ENCODE measurements at regions not wholly inside any gene's neighbourhood (a gene's known extent, or its start where the extent isn't known, plus 50 kb on each side); places are given as distances from the start of the nearest gene placed in this dataset.

DNA sequence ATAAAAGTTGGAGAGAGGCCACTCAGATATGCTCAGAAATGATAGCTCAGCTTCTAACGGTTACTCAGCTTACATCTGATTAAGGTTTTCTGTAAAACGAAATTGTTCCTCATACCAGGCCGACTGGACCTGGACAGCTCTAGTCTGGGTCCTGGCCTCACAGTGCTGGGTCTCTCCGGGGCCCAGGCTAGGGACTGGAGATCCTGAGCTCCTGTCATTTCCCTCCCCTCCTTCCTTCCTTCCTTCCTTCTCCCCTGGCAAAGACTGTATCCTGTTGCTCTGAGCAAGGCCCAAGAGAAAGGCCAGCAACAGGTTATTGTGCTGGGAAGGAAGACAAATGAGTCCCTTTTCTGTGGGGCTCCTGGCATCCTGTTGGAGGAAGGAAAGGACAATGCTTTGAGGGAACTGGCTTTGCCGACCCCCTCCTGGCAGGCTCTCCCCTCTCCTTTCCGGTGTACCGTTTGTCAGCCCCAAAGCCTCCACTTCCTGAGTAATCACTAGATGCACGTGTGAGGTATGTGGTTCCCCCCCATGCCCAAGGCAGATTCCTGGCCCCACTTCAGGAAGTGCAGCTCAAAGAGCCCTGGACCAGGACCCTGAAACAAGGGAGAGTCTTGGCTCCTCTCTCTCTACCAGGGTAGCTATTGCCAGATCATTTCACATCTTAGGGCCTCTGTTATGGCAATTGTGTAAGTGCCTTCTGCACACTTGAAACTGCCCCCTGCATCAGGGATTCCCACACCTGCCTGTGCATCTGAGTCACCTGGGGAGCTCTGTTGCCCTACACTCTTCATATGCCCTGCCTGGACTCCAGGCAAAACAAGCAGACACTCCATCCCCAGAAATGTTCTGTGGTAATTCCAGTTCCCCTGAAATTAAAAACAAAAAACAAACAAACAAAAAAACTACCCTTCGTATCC is 212.7 kb upstream of the FGGY start:
- Histone ChIP-seq H3K9me3 (ENCODE audit: control insufficient read depth, low read length) (no peaks in the 10 kb centered on the region), H3K4me1 (ENCODE audit: control insufficient read depth, insufficient read depth, low read length, poor library complexity, severe bottlenecking) (no peaks in the 10 kb centered on the region), H3K4me3 (ENCODE audit: insufficient read depth, low read depth, low read length, poor library complexity, severe bottlenecking) (no peak overlapping the region), H3K27me3 (replicated peaks; ENCODE audit: control insufficient read depth, insufficient read depth, low read length, poor library complexity, severe bottlenecking) (no peaks in the 10 kb centered on the region), H3K36me3 (ENCODE audit: control insufficient read depth, insufficient read depth, low read length) (no peaks in the 10 kb centered on the region), H3K27ac (ENCODE audit: insufficient read depth, low read length, poor library complexity, severe bottlenecking) (no peak overlapping the region)
- DNase-seq = no peak

DNA sequence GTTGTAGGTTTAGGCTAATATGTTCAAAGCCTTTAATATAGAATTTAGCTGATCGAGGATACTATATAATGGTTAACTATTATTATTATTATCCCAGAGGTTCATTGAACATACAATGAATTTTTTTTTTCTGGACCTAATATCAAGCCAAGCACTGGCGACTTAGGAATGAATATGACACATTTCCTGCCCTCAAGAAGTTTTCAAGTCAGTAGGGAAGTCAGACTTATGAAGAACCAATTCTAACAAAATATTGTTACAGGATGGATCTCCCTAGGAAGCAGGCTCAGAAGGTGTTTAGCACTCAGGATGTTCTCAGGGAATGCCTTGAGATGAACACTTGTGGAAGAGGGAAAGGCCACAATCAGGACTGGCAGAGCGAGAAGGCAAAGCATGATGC is 211.8 kb upstream of the FGGY start:
- Histone ChIP-seq H3K36me3 (ENCODE audit: control insufficient read depth, insufficient read depth, low read length) (no peaks in the 10 kb centered on the region), H3K4me3 (ENCODE audit: insufficient read depth, low read depth, low read length, poor library complexity, severe bottlenecking) (no peak overlapping the region), H3K9me3 (ENCODE audit: control insufficient read depth, low read length) (no peaks in the 10 kb centered on the region), H3K4me1 (ENCODE audit: control insufficient read depth, insufficient read depth, low read length, poor library complexity, severe bottlenecking) (no peaks in the 10 kb centered on the region), H3K27ac (ENCODE audit: insufficient read depth, low read length, poor library complexity, severe bottlenecking) (no peak overlapping the region), H3K27me3 (replicated peaks; ENCODE audit: control insufficient read depth, insufficient read depth, low read length, poor library complexity, severe bottlenecking) (no peaks in the 10 kb centered on the region)
- DNase-seq = no peak

DNA sequence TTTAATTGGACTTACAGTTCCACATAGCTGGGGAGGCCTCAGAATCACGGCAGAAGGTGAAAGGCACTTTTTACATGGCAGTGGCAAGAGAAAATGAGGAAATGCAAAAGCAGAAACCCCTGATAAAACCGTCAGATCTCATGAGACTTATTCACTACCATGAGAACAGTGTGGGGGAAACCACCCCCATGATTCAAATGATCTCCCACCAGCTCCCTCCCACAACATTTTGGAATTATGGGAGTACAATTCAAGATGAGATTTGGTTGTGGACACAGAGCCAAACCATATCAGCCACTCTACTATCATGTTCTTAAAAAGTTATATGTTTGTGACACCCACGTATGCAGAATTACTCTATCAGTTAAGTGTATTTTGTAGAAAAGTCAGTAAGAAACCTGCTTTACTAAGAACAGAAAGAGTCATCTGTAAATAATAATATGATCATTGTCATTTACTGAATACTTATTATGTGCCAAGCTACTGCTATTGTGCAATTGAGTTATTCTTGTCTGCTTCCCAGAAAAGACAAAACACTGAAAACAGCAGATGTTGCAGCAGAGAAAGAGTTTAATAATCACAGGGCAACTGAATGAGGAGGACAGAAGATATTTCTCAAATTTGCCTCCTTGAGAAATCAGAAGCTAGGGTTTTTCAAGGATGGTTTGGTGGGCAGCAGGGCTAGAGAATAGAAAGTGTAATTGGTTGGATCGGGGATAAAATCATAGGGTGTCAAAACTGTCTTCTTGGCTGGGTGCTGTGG is 207.7 kb upstream of the FGGY start:
- Histone ChIP-seq H3K4me3 (ENCODE audit: insufficient read depth, low read depth, low read length, poor library complexity, severe bottlenecking) (no peak overlapping the region), H3K27me3 (replicated peaks; ENCODE audit: control insufficient read depth, insufficient read depth, low read length, poor library complexity, severe bottlenecking) (no peaks in the 10 kb centered on the region), H3K36me3 (ENCODE audit: control insufficient read depth, insufficient read depth, low read length) (no peaks in the 10 kb centered on the region), H3K4me1 (ENCODE audit: control insufficient read depth, insufficient read depth, low read length, poor library complexity, severe bottlenecking) (no peaks in the 10 kb centered on the region), H3K27ac (ENCODE audit: insufficient read depth, low read length, poor library complexity, severe bottlenecking) (no peak overlapping the region), H3K9me3 (ENCODE audit: control insufficient read depth, low read length) (no peaks in the 10 kb centered on the region)
- DNase-seq = no peak

DNA sequence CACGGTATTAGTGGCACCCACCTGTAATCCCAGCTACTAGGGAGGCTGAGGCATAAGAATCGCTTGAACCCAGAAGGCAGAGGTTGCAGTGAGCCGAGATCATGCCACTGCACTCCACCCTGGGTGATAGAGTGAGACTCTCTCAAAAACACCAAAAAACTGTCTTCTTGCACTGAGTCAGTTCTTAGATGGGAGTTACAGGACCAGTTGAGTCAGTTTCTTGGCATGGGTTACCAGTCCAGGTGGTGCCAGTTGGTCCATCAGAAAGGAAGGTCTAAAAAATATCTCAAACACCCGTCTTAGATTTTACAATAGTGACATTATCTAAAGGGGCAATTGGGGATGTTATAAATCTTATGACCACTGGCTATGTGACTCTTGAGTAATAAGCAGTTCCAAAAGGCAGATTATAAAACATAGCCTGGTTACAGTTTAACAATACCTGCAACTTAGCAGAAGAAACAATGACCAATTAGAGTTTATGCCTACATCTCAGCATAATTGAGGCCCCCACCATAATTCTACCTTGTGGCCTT is 206.9 kb upstream of the FGGY start:
- H3K9me3 ChIP-seq (ENCODE audit: control insufficient read depth, low read length) = no peaks in the 10 kb centered on the region
- H3K27ac ChIP-seq (ENCODE audit: insufficient read depth, low read length, poor library complexity, severe bottlenecking) = no peak overlapping the region
- DNase-seq = no peak
- no peaks in the 10 kb centered on the region for H3K27me3 ChIP-seq (replicated peaks; ENCODE audit: control insufficient read depth, insufficient read depth, low read length, poor library complexity, severe bottlenecking)
- no peaks in the 10 kb centered on the region for H3K4me1 ChIP-seq (ENCODE audit: control insufficient read depth, insufficient read depth, low read length, poor library complexity, severe bottlenecking)
- H3K4me3 ChIP-seq (ENCODE audit: insufficient read depth, low read depth, low read length, poor library complexity, severe bottlenecking) = no peak overlapping the region
- no peaks in the 10 kb centered on the region for H3K36me3 ChIP-seq (ENCODE audit: control insufficient read depth, insufficient read depth, low read length)

DNA sequence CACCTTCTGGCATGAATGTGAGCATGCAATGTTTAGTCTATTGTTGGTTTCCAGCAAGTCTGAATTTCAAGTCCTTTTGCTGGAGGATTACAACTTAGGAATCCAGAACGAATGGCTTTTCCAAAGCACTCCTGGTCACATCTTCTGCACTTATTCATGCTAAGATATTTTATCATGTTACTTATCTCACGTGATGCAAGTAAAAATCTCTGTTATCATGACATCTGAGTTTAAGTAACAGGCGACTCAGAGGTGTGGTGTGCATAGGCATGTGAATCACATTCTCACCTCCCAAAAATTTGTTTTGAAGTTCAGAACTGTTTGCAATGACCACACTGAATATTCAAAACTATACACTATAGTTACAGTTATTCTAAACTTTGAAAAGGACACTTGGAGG is 204.8 kb upstream of the FGGY start:
- Histone ChIP-seq H3K27ac (ENCODE audit: insufficient read depth, low read length, poor library complexity, severe bottlenecking) (no peak overlapping the region), H3K4me1 (ENCODE audit: control insufficient read depth, insufficient read depth, low read length, poor library complexity, severe bottlenecking) (no peaks in the 10 kb centered on the region), H3K9me3 (ENCODE audit: control insufficient read depth, low read length) (no peaks in the 10 kb centered on the region), H3K36me3 (ENCODE audit: control insufficient read depth, insufficient read depth, low read length) (no peaks in the 10 kb centered on the region), H3K4me3 (ENCODE audit: insufficient read depth, low read depth, low read length, poor library complexity, severe bottlenecking) (no peak overlapping the region), H3K27me3 (replicated peaks; ENCODE audit: control insufficient read depth, insufficient read depth, low read length, poor library complexity, severe bottlenecking) (no peaks in the 10 kb centered on the region)
- no peak for DNase-seq

DNA sequence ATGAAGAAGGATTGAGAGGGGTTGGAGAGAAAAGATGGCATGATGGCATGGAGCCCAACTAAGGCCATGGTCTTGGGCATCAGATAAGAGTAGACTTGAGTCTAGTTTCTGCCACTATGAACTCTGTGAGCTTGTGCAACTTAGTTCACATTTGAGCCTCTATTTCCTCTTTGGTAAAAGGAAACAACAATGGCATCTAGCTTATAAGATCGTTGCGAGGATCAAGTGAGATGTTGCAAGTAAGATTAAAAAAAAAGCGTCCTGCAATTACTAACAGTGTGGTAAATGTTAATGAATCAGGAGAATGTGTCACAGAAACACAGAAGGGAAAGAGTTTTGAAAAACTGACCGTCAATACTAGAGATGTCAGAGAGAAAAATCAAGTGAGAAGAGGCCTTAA is 202.9 kb upstream of the FGGY start:
- no peak overlapping the region for H3K27ac ChIP-seq (ENCODE audit: insufficient read depth, low read length, poor library complexity, severe bottlenecking)

DNA sequence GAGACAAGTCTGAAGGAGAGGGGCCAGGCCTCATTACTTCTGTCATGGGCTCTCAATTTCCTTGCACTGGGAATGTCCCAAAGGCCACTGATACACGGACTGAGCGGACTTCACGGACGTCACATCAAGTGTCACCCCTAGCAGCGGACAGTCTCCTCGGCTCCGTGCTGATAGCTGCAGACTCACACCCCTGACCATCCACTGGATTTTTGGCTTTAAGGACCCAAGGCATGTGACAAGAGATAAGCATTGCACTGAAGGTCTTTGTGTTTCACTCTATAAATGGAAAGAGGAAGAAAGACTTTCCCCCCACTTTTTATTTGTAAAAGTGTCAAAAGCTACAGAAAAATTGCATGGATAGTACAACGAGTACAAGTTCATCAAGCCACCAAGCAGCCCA is 200.4 kb upstream of the FGGY start:
- no peak for DNase-seq
- H3K36me3 ChIP-seq (ENCODE audit: control insufficient read depth, insufficient read depth, low read length) = no peaks in the 10 kb centered on the region
- no peak overlapping the region for H3K27ac ChIP-seq (ENCODE audit: insufficient read depth, low read length, poor library complexity, severe bottlenecking)
- no peaks in the 10 kb centered on the region for H3K27me3 ChIP-seq (replicated peaks; ENCODE audit: control insufficient read depth, insufficient read depth, low read length, poor library complexity, severe bottlenecking)
- no peaks in the 10 kb centered on the region for H3K9me3 ChIP-seq (ENCODE audit: control insufficient read depth, low read length)
- no peak overlapping the region for H3K4me3 ChIP-seq (ENCODE audit: insufficient read depth, low read depth, low read length, poor library complexity, severe bottlenecking)
- no peaks in the 10 kb centered on the region for H3K4me1 ChIP-seq (ENCODE audit: control insufficient read depth, insufficient read depth, low read length, poor library complexity, severe bottlenecking)

More for the DNA sequence above, 202.9 kb upstream of the FGGY start:
- H3K9me3 ChIP-seq (ENCODE audit: control insufficient read depth, low read length) = no peaks in the 10 kb centered on the region
- no peaks in the 10 kb centered on the region for H3K27me3 ChIP-seq (replicated peaks; ENCODE audit: control insufficient read depth, insufficient read depth, low read length, poor library complexity, severe bottlenecking)
- no peak overlapping the region for H3K4me3 ChIP-seq (ENCODE audit: insufficient read depth, low read depth, low read length, poor library complexity, severe bottlenecking)
- DNase-seq = no peak
- no peaks in the 10 kb centered on the region for H3K36me3 ChIP-seq (ENCODE audit: control insufficient read depth, insufficient read depth, low read length)
- H3K4me1 ChIP-seq (ENCODE audit: control insufficient read depth, insufficient read depth, low read length, poor library complexity, severe bottlenecking) = no peaks in the 10 kb centered on the region

DNA sequence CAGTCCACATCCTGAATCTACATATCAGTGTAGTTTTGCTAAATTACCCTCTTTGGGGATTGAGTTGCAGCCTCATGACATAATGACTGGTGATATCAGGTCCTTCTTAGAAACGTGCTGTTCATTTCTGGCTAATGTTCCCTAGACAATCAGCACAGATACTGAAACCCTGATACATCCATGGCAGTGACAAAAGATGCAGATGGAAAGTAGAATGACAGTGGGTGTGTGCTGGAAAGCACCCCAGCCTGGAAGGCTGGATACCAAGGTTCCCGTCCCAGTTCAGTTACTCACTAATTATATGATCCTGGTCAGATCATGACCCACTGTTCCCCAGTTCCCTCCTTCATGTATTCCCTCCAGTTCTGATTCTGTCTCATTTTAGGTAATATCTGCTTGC is 198.2 kb upstream of the FGGY start:
- H3K27ac ChIP-seq (ENCODE audit: insufficient read depth, low read length, poor library complexity, severe bottlenecking) = no peak overlapping the region
- H3K4me1 ChIP-seq (ENCODE audit: control insufficient read depth, insufficient read depth, low read length, poor library complexity, severe bottlenecking) = no peaks in the 10 kb centered on the region
- no peak overlapping the region for H3K4me3 ChIP-seq (ENCODE audit: insufficient read depth, low read depth, low read length, poor library complexity, severe bottlenecking)
- DNase-seq = no peak
- H3K36me3 ChIP-seq (ENCODE audit: control insufficient read depth, insufficient read depth, low read length) = no peaks in the 10 kb centered on the region
- H3K9me3 ChIP-seq (ENCODE audit: control insufficient read depth, low read length) = no peaks in the 10 kb centered on the region
- H3K27me3 ChIP-seq (replicated peaks; ENCODE audit: control insufficient read depth, insufficient read depth, low read length, poor library complexity, severe bottlenecking) = no peaks in the 10 kb centered on the region

DNA sequence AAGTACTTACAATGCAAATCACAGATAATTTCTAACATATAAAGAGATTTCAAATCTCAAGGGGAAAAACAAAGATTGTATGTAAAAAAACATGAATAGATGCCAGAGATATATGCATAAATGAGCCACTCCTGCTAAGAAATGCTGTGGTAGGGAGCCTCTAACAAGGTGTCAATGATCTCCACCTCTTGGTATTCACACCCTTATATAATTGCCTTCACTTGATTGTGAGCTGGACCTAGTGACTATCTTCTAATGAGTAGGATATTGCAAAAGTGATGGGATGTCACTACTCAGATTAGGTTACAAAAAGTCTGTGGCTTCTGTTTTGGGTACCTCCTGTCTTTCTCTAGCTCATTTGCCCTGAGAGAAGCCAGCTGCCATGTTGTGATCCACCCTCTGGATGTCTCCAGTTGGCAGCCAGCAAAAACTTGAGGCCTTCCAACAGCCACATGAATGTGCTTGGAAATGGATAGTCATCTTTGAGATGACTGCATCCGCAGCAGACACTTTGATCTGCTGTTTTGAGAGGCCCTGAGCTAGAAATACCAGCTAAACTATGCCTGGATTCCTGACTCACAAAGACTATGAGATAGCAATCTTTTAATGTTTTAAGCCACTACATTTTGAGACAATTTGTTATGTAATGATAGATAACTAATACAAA is 196.1 kb upstream of the FGGY start:
- no peak overlapping the region for H3K4me3 ChIP-seq (ENCODE audit: insufficient read depth, low read depth, low read length, poor library complexity, severe bottlenecking)
- DNase-seq = no peak
- no peaks in the 10 kb centered on the region for H3K36me3 ChIP-seq (ENCODE audit: control insufficient read depth, insufficient read depth, low read length)
- H3K27me3 ChIP-seq (replicated peaks; ENCODE audit: control insufficient read depth, insufficient read depth, low read length, poor library complexity, severe bottlenecking) = no peaks in the 10 kb centered on the region
- no peak overlapping the region for H3K27ac ChIP-seq (ENCODE audit: insufficient read depth, low read length, poor library complexity, severe bottlenecking)
- H3K9me3 ChIP-seq (ENCODE audit: control insufficient read depth, low read length) = no peaks in the 10 kb centered on the region
- H3K4me1 ChIP-seq (ENCODE audit: control insufficient read depth, insufficient read depth, low read length, poor library complexity, severe bottlenecking) = no peaks in the 10 kb centered on the region
